ENCODE measurements at regions not wholly inside any gene's neighbourhood (a gene's known extent, or its start where the extent isn't known, plus 50 kb on each side); places are given as distances from the start of the nearest gene placed in this dataset.

GRCh38 chr14:65997347-65997746 lies 488.8 kb upstream of the CCDC196 start:
- TF ChIP-seq CTCF (conservative IDR thresholded peaks at IDR 0.05 in 1 of 2, IDR thresholded peaks at IDR 0.05 in 1 of 2; ENCODE audit: low read depth in 1 of 2, low read length in 2 of 2) = no peak
- TF ChIP-seq EZH2 (IDR thresholded peaks at IDR 0.05; ENCODE audit: low read length, missing control alignments) = no peak

Data from fibroblast of lung (primary cell).